SK-N-SH (cell line): ENCODE measurements at regions not wholly inside any gene's neighbourhood (a gene's known extent, or its start where the extent isn't known, plus 50 kb on each side); places are given as distances from the start of the nearest gene placed in this dataset.
"Not testable (repeated sequence)": the region's sequence is repeated elsewhere in the genome, so short reads cannot be mapped to it uniquely, and the experiment has no call there.

ENCODE experiments used
- CTCF ChIA-PET: fragments of 300-600, 350-600 bp; formaldehyde crosslinking; extraction: SDS; loops from one replicate; lab custom pipeline; 2021; lab: Yijun Ruan, JAX
- POLR2A ChIA-PET: fragments of 350-600 bp; sonication (Branson Sonifier 250); formaldehyde crosslinking; extraction: SDS; loops from one replicate; lab custom pipeline; 2020; ENCODE audit warnings: antibody characterized with exemption, inconsistent platforms; lab: Yijun Ruan, JAX
- DNase-seq: peaks from one replicate; pipeline ENCODE4 v3.0.0; 2012
- H2AFZ ChIP-seq: fragments of 200-600 bp; sonication (generic); 2 replicates; pipeline ENCODE4 v1.8.1; 2016; ENCODE audit warnings: antibody characterized with exemption, mild to moderate bottlenecking, low read depth
- H3F3A ChIP-seq: fragments of 200-600 bp; sonication (generic); replicated peaks from 2 replicates; pipeline ENCODE3; 2016; ENCODE audit warnings: antibody characterized with exemption, mild to moderate bottlenecking; ENCODE audit not compliant: insufficient read depth
- H3K27ac ChIP-seq, 2 experiments: fragments of 200-500 bp in 1 of 2; fragments of 200-600 bp in 1 of 2; sonication (Bioruptor generic) in 1 of 2; sonication (generic), shearing (Covaris generic) in 1 of 2; 2 replicates each; pipeline versions ENCODE4 v1.5.1 to v1.6.1; 2014 to 2016; ENCODE audit warnings: low read depth in 2 of 2, inconsistent platforms in 1 of 2, low read length in 1 of 2, mild to moderate bottlenecking in 1 of 2, mixed read lengths in 1 of 2
- H3K27me3 ChIP-seq: fragments of 200-600 bp; sonication (generic), shearing (Covaris generic); 2 replicates; pipeline ENCODE4 v1.6.1; 2016; ENCODE audit warnings: mixed run types; ENCODE audit not compliant: insufficient read depth
- H3K36me3 ChIP-seq, 2 experiments: fragments of 200-500 bp in 1 of 2; fragments of 200-600 bp in 1 of 2; sonication (Bioruptor generic) in 1 of 2; sonication (generic) in 1 of 2; replicated peaks in 1 of 2; 2 replicates each; pipeline versions ENCODE3 to v1.5.1; 2014 to 2016; ENCODE audit warnings: low read length in 1 of 2, mild to moderate bottlenecking in 1 of 2; ENCODE audit not compliant: insufficient read depth in 2 of 2, control insufficient read depth in 1 of 2
- H3K4me1 ChIP-seq, 2 experiments: fragments of 200-500 bp in 1 of 2; fragments of 200-600 bp in 1 of 2; sonication (Bioruptor generic) in 1 of 2; sonication (generic), shearing (Covaris generic) in 1 of 2; 2 replicates each; pipeline versions ENCODE4 v1.5.1 to v1.6.1; 2014 to 2016; ENCODE audit warnings: low read depth in 1 of 2, low read length in 1 of 2, mixed run types in 1 of 2; ENCODE audit not compliant: insufficient read depth in 2 of 2, control insufficient read depth in 1 of 2
- H3K4me2 ChIP-seq: fragments of 200-600 bp; sonication (generic), shearing (Covaris generic); 2 replicates; pipeline ENCODE4 v1.6.1; 2017; ENCODE audit warnings: mixed run types
- H3K4me3 ChIP-seq, 2 experiments: fragments of 200-500 bp in 1 of 2; fragments of 200-600 bp in 1 of 2; sonication (Bioruptor generic) in 1 of 2; sonication (generic), shearing (Covaris generic) in 1 of 2; 2 replicates each; pipeline versions ENCODE4 v1.5.1 to v1.8.1; 2014 to 2016; ENCODE audit warnings: low read depth in 2 of 2, inconsistent platforms in 1 of 2, low read length in 1 of 2, mild to moderate bottlenecking in 1 of 2, mixed read lengths in 1 of 2, moderate library complexity in 1 of 2
- H3K79me2 ChIP-seq: fragments of 200-600 bp; sonication (generic); 2 replicates; pipeline ENCODE4 v1.8.1; 2017; ENCODE audit warnings: mild to moderate bottlenecking; ENCODE audit not compliant: insufficient read depth
- H3K9ac ChIP-seq: fragments of 200-600 bp; sonication (generic); 2 replicates; pipeline ENCODE4 v1.6.1; 2017; ENCODE audit warnings: mixed run types
- H3K9me2 ChIP-seq: fragments of 200-600 bp; sonication (generic); 2 replicates; pipeline ENCODE4 v1.6.1; 2017; ENCODE audit warnings: mixed run types
- H3K9me3 ChIP-seq: fragments of 200-600 bp; sonication (generic); 2 replicates; pipeline ENCODE4 v1.6.1; 2017; ENCODE audit warnings: mixed run types, mild to moderate bottlenecking, moderate library complexity
- H4K20me1 ChIP-seq: fragments of 200-600 bp; sonication (generic); 2 replicates; pipeline ENCODE4 v1.6.1; 2017; ENCODE audit warnings: mild to moderate bottlenecking, mixed run types; ENCODE audit not compliant: insufficient read depth
- EP300 ChIP-seq, 2 experiments: IDR thresholded peaks; 2 replicates each; pipeline versions ENCODE4 v1.4.0 to v1.6.1; 2012; ENCODE audit warnings: borderline replicate concordance in 1 of 2, low read depth in 1 of 2, low read length in 1 of 2
- FOXM1 ChIP-seq: IDR thresholded peaks from 2 replicates; pipeline ENCODE4 v1.4.0; 2012; ENCODE audit warnings: low read depth, mild to moderate bottlenecking
- GATA2 ChIP-seq: sonication (generic); formaldehyde crosslinking; IDR thresholded peaks from 2 replicates; pipeline ENCODE4 v1.5.0; 2020; ENCODE audit warnings: mild to moderate bottlenecking, missing genetic modification reagents
- JUND ChIP-seq: IDR thresholded peaks from 2 replicates; pipeline ENCODE4 v1.4.0; 2012
- NFIC ChIP-seq: IDR thresholded peaks from 2 replicates; pipeline ENCODE4 v1.4.0; 2012; ENCODE audit warnings: borderline replicate concordance
- RAD21 ChIP-seq: IDR thresholded peaks from 2 replicates; pipeline ENCODE4 v1.6.1; 2012; ENCODE audit warnings: mild to moderate bottlenecking, low read length
- TAF1 ChIP-seq: IDR thresholded peaks from 2 replicates; pipeline ENCODE4 v1.6.1; 2012; ENCODE audit warnings: low read depth, mild to moderate bottlenecking, low read length, moderate library complexity, borderline replicate concordance
- TEAD4 ChIP-seq: IDR thresholded peaks from 2 replicates; pipeline ENCODE4 v1.4.0; 2012; ENCODE audit warnings: mild to moderate bottlenecking, borderline replicate concordance; ENCODE audit not compliant: insufficient read depth
- USF1 ChIP-seq: IDR thresholded peaks from 2 replicates; pipeline ENCODE4 v1.4.0; 2012; ENCODE audit warnings: low read depth, borderline replicate concordance
- USF2 ChIP-seq: fragments of 150-350 bp; IDR thresholded peaks from 2 replicates; pipeline ENCODE4 v1.6.1; 2017; ENCODE audit warnings: antibody characterized with exemption, low read length, low read depth, borderline replicate concordance
- YY1 ChIP-seq: IDR thresholded peaks from 2 replicates; pipeline ENCODE4 v1.4.0; 2012; ENCODE audit warnings: low read depth, mild to moderate bottlenecking
- WGBS: methylation state at CpG from one replicate; pipeline ENCODE4 v1.1.6; 2017; ENCODE audit warnings: low lambda C conversion rate; 5-methylcytosine and 5-hydroxymethylcytosine counted together

GRCh38 chr15:35698966-35699575 lies 153.1 kb upstream of the DPH6 start:
- 81% methylated on average over 2 of the region's 2 CpGs for WGBS
- CTCF ChIA-PET, result interaction anchor here (1.2 to 1.7 kb wide), 3 partner anchors 10 to 13 kb away, joined by 3 to 4 read pairs (median 3); no protein-coding TSS in a partner anchor
- POLR2A ChIA-PET, result no interaction called here

GRCh38 chr15:35700091-35700593 lies 154.2 kb upstream of the DPH6 start:
- H3K79me2 ChIP-seq, H3K27me3 ChIP-seq, H3K9me3 ChIP-seq, DNase-seq, POLR2A ChIA-PET, H2AFZ ChIP-seq, H3K4me1 ChIP-seq, H3F3A ChIP-seq, CTCF ChIA-PET, H3K4me2 ChIP-seq, H3K27ac ChIP-seq, H3K36me3 ChIP-seq, H3K9me2 ChIP-seq, H3K4me3 ChIP-seq, H3K9ac ChIP-seq, H4K20me1 ChIP-seq: not testable (repeated sequence)
- 76% methylated on average over 5 of the region's 5 CpGs for WGBS

More at GRCh38 chr15:35698966-35699575, 153.1 kb upstream of the DPH6 start:
- H3K9me3 ChIP-seq, result no peaks in the 10 kb centered on the region
- TF ChIP-seq YY1, result no peak
- no peak for TF ChIP-seq JUND
- no peak for TF ChIP-seq TAF1
- no peak for TF ChIP-seq USF1
- TF ChIP-seq USF2, result no peak
- H3K36me3 ChIP-seq, result no peaks in the 10 kb centered on the region
- H3F3A ChIP-seq, result peaks cover 8% of the 10 kb centered on the region
- no peak overlapping the region for H2AFZ ChIP-seq
- no peaks in the 10 kb centered on the region for H3K79me2 ChIP-seq
- H3K4me2 ChIP-seq, result no peak overlapping the region
- H3K27me3 ChIP-seq, result no peaks in the 10 kb centered on the region
- peaks cover 3 to 5% of the 10 kb centered on the region in 2 experiments; a peak in 3 of 4 replicates for H3K4me1 ChIP-seq
- no peak for DNase-seq
- H3K9me2 ChIP-seq, result no peaks in the 10 kb centered on the region
- no peak overlapping the region for H3K4me3 ChIP-seq
- no peak overlapping the region for H3K27ac ChIP-seq
- H4K20me1 ChIP-seq, result no peaks in the 10 kb centered on the region
- no peak overlapping the region for H3K9ac ChIP-seq

- ChIA-PET POLR2A (no interaction called here), CTCF (interaction anchor here (1.0 kb wide), 1 partner anchor 799 kb away, joined by 3 read pairs; no protein-coding TSS in a partner anchor)
- H3F3A ChIP-seq, result peaks cover under 1% of the 10 kb centered on the region
- peaks cover 11 to 13% of the 10 kb centered on the region in 2 experiments; a peak in 3 of 4 replicates for H3K4me1 ChIP-seq
- no peaks in the 10 kb centered on the region for H3K27me3 ChIP-seq
- H3K4me3 ChIP-seq, result no peak overlapping the region
- TF ChIP-seq EP300 (IDR thresholded peaks at IDR 0.05; ENCODE audit: borderline replicate concordance in 1 of 2, low read depth in 1 of 2, low read length in 1 of 2) (peak in 1 of 2 experiments; percentile 57; a peak in 2 of 4 replicates), TEAD4 (no peak), NFIC (no peak), FOXM1 (no peak), GATA2 (CRISPR knock-in tag) (peak; percentile 59), RAD21 (peak; percentile 2; the same call in 1 of the 2 replicates)
- no peaks in the 10 kb centered on the region for H3K79me2 ChIP-seq
- H3K36me3 ChIP-seq, result no peaks in the 10 kb centered on the region
- H4K20me1 ChIP-seq, result no peaks in the 10 kb centered on the region
- H3K4me2 ChIP-seq, result no peak overlapping the region
- no peak overlapping the region for H2AFZ ChIP-seq
- 89% methylated on average over 4 of the region's 4 CpGs for WGBS
- DNase-seq, result no peak
- H3K9me3 ChIP-seq, result no peaks in the 10 kb centered on the region
- H3K9ac ChIP-seq, result no peak overlapping the region
- H3K27ac ChIP-seq, result no peak overlapping the region; a peak in 1 of 4 replicates
- H3K9me2 ChIP-seq, result no peaks in the 10 kb centered on the region
Measured at GRCh38 chr15:35701402-35702046, 155.6 kb upstream of the DPH6 start.
